NCI-H446 (cell line): ENCODE measurements at regions not wholly inside any gene's neighbourhood (a gene's known extent, or its start where the extent isn't known, plus 50 kb on each side); places are given as distances from the start of the nearest gene placed in this dataset.
"Not testable (repeated sequence)": the region's sequence is repeated elsewhere in the genome, so short reads cannot be mapped to it uniquely, and the experiment has no call there.

ENCODE experiments used
- DNase-seq, 2 experiments: peaks; one replicate each; lab custom pipeline; 2025; lab: John Stamatoyannopoulos, UW

DNA sequence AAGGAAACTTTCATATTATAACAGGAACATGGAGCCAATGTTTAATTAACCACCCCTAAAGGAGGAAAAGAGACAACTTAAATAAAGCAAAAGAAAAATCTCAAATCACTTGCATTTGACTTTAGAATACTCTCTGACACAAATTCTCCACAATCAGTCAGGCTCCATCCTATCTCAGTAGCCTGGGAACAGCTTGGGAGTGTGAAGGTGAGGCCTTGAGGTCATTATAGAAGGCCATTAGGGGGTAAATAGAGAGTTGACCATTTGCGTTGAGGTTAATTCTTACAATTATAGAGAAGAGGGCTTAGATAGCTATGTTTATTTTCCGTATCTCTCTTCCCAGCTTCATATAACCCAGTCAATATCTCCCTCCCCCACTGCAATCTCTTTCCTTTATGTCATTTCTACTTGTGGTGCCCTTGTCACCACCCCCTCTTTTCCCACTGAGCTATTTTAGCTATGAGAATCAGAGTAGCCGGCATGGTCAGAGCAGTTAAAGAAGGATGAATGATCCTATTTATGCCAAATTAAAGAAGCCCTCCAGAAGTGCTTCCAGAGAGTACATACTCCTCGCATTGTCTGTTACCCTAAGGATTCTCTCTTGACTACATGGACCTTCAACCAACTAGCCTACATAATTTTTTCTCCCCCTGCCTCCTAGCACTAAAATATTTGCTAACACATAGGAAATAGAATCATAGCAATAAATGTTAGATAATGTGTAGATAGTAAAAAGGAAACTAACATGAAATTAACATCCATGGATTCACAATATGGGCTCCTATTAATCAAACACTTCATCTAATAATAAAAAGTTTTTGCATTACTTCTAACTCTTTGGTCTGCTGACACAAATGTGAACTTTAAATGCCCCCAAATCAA is 135.2 kb upstream of the KRR1 start:
- DNase-seq = no peak

DNA sequence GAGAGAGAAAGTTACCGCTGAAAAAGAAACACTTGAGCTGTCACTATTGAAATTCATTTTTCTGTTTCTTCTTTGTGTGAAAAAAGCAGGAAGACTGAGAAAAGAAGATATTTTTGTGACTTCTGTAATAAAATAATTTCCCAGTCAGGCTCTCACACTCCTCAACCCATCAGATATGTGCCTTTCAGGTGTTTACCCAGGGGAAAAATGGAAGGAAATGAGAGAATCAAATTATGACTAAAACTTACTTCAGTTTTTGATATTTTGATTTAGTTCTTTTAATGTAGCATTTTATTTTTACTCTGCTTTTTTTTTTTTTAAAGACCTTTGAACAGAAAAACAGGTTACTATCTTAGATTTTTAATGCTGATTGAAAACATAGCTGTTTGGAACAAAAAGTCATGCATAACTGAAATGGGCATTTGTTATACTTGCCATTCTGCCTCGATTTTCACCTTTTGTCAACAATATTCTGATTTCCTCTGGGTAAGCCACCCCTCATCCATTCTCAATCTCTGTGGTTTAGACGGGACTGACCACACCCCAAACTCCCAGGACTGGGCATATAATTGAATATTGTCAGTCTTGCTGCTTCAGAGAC is 133.2 kb upstream of the KRR1 start:
- no peak for DNase-seq

DNA sequence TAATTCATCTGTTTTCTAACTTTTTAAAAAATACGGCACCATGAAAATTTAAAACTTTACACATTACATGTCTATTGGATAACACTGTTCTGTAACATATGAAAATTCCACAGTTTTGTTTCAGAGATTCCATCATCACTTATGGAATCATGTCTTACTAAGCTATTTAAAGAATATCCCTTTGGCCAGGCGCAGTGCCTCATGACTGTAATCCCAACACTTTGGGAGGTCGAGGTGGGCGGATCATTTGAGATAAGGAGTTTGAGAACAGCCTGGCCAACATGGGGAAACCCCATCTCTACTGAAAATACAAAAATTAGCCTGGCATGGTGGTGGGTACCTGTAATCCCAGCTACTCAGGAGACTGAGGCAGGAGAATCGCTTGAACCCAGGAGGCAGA is 131.7 kb upstream of the KRR1 start:
- DNase-seq = not testable (repeated sequence)

DNA sequence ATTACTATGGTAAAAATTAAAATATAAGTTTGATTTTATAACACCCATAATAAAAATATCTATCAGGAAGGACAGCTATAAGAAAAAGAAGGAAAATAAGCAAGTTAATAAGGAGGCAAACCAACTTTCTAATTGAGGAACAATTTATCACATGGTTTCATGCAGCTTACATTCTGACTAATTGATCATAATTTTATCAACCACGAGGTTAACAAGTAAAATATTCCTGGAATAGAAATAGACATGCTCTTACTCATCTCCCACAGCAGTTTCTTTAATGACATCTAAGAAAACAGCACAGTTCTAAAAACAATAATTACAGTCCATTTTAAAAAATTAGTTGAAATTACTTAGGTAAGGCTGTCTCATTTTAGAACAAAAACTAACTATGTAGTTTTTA is 130.8 kb upstream of the KRR1 start:
- DNase-seq = no peak

DNA sequence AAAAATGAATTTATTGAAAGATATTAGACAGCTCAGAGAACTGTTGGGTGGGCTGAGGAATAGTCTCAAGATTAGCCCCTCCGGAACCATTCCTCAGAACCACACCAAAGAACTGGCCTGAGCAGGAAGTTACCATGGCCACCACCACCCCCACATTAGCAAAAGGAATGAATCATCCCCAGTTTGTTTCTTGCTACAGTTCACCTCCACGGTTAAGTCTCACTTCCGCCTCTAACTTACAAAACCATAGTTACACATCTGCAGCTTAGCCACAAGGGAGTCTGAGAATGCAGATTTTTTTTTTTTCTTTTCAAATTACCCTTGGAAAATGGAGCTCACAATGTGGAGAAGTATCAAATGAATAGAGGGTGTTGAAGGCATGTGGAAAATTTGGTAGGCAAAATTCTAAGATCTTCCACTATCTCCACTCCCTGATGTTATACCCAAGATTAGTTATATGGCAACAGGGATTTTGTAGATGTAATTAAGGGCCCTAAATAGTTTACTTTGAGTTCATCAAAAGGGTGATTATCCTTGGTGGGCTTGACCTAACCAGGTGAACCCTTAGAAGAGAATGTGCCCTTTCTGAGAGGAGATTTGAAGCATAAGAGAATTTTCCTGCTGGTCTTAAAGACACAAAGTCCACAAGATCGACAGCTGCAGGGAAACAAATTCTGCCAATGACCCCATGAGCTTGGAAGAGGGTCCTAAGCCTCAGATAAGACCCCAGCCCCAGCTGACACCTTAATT is 129.8 kb upstream of the KRR1 start:
- DNase-seq = no peak

DNA sequence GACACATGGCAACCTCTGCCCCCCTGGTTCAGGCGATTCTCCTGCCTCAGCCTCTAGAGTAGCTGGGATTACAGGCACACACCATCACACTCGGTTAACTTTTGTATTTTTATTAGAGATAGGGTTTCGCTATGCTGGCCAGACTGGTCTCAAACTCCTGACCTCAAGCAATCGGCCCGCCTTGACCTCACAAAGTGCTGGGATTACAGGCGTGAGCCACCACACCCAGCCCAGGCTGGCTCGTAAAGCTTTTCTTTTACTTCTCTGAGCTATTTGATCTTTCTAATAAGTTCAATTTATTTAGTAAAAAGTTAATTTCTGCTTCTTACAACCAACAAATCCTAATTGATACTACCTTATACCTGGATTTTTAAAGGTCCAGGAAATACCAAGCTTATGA is 127.4 kb upstream of the KRR1 start:
- DNase-seq = no peak

DNA sequence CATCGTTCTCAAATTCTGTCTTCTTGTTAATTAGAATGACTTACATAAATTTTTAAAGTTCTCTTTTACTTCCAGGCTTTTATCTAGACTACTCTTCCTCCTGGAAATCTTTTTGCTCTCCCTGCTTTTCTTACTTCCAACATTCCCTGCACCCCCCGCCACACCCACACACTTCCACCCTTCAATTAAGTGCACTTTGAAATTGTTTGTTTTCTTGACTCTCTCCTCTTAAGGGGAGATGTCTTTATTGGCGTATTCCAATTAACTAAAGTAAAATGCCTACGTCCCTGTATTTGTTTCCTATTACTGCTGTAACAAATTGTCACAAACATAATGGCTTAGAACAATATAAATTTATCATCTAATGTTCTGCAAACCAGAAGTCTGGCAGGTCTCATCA is 125.2 kb upstream of the KRR1 start:
- no peak for DNase-seq

DNA sequence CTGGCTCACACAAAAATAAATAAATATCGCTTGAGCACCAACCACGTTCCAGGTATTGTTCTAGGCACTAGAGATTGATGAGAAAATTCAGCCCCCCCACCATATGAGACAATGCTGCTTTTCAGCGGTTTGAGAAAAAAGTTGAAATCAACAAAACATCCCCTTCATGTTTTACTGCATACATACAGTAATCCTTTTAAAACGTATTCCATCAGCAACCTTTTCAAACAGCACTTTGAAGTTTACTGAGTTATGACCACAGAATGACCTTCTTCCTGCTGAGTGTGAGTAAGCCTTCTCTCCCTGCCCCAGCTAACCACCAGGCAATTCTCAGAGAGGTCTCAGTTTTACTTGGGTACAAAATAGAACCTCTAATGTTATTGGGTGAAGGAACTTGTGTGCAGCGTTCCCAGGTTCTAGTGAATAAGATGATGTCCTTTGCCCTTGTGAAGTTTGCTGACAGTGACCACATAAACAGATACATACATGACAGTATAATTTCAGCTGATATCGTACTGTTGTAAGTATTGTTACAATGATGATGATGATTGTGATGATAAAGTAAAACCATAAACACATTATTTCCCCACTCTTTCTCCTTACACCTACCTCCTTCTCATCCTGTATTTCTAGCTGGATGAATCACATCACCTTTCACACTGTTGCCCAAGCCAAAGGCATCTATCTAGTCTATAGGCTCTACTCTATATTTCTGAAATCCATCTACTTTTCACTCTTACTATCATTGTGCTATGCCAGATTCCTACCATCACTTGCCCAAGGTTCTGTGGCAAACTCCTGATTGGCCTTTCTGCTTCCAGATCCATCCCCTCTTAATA is 124.4 kb upstream of the KRR1 start:
- no peak for DNase-seq

DNA sequence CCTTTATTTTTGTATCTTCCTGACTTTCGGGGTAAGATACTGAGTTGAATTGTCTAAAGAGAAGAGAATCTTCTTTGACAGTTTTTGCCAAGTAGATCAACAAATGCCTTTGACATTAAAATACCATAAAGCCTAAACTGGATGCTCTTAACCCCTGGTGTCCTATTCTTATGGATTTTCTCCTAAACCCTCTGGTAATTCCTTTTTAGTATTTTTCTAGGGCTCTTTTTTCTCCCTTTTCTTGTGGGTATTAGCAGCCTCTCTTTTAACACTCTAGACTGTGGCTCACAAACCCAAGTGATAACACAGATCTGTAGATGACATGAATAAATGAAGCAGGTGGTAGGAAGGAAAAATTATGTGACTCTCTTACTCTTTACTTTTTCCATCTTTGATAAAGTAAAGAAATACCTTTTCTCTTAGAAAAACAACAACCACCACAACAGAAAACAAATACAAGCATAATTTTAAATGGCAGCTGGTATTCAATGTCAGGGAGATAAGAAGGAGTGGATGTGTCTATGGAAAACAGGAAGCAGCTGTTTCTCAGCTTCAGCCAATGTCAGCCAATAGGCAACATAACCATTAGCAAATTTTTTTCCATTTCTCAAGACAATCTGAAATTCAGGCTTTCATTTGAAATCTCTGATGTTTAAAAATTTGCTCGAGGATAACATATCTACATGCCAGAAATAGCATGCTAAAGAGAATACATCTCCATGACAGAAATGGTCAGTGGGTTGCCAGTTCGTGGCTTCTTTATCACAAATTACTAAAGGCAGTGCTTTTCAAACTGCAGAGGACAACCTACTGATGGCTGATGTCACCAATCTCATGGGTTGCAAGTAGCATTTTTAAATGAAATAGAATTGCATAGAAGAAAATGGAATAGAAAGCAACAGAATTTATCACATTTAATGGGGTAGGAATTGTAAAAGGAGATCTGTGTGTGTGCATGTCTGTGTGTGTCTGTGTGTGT is 123.1 kb upstream of the KRR1 start:
- DNase-seq = no peak

DNA sequence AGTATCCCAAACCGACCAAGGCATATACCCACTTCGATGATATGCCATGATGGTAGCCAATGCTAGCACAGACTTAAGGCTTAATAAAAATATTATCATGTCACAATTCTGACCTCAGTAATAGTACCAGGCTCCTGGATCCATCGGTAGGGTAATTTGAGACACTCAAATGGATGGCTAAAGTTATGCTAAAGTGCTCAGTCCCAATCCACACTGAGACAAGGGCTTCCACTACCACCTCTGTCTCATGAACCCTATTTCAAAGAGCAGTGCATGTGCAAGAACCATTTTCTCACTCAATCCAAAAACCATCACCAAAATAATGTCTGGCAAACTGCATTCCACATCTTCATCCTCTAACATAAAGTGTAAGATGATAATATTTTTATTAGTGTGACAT is 122.4 kb upstream of the KRR1 start:
- no peak for DNase-seq

DNA sequence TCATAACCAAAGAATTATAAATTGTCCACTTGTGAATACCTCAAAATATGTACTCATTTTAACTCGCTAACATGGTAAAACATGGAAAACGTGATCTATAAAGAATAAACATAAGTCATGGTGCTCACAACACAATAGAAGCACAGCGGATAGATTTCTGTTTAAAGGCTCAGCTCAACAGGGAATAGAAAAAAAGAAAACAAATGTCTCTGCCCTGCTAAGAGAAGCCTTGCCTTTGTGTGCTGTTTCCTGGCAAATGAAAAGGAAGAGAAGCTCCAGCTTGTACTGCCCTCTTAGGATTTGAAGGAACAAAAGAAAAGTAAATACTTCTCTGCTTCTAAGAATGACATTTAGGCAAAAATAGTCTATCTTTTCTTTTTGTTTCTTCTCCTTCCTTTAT is 121.0 kb upstream of the KRR1 start:
- DNase-seq = peak in 1 of 2 experiments; percentile 52

DNA sequence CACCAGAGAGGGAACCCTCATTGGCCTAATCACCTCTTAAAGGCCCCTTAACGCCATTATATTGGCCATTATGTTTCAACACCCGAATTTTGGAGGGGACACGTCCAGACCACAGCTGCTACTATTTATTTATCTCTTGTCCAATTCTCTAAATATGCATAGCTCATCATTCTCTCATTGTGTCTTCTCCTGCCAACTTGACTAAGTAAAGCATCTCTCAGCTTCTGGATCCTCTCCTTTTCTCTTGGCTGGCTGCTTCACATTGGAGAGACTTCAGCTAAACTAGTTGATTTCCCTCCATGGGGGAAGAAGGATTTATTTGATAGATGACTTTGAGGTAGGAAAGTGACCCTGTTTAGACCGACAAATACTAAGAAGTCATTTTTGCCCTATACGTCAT is 120.4 kb upstream of the KRR1 start:
- DNase-seq = peak; percentile 67 to 84

DNA sequence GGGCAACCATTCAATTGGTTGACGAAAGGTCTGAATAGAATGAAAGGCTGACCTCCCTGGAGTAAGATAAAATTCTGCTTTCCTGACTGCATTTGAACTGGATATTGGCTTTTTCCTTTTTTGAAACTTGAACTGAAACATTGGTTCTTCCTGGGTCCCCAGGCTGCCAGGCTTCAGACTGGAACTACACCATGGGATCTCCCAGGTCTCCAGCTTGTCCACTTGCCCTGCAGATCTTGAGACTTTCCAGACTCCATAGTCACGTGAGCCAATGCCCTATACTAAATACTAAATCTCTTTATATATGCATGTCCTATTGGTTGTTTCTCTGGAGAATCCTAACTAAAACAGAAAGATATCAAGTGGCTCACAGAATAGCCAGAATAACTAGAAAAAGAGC is 118.7 kb upstream of the KRR1 start:
- no peak for DNase-seq

DNA sequence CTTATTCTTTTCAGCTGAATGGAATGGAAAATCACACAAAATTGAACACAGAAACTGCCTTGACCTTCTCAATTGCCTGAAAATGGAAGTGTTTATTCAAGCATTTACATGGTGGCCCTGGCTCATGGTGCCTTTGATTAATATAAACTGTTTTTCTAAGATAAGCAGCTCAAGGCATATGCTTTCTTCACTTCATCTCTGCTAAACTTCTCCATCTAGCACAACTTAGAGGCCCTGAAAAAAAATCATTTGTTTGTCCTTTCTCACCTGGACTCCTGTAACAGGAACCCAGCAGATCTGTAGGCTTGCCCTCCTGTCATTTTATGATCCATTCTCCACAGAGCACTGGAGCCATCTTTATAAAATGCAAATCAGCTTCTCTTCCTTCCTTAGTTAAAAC is 117.5 kb upstream of the KRR1 start:
- DNase-seq = no peak

DNA sequence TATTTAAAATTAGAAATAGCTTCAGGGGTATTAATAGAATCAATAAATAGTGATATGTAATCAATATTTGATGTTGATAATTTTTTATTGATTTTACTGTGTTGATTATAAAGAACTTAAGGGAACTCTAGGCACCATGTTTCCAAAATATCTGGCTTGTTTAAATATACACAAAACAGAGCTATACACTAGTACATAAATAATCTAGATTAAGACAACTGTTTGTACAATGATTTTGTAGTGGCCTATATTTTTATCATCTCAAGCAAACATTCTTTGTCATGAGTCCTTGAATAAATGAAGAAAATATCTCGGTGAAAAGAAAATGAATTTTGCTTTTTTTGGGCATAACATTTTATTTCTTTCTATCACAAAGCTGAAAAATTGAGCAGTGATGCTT is 117.1 kb upstream of the KRR1 start:
- DNase-seq = no peak

DNA sequence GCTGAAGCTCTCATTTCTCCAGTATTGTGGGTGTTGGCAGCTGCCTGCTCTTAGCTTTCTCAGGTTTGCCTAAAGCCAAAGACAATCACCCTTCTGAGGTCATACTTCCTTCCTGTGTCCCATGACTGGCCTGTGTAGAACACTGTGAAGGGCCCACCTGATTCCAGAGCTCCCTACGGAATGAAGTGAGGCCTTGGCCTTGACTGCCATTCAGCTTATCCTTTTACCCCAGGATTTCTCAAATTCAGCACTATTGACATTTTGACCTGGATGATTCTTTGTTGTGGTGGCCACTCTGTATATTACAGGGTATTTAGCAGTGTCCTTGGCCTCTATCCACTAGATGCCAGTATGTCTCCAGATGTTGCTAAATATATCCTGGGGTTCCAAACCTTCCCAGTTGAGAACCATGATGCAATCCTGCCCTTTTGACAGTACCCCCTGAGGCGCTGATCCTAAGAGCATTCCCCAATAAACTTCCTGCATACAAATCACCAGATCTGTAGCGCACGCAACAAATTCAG is 112.3 kb upstream of the KRR1 start:
- DNase-seq = no peak

DNA sequence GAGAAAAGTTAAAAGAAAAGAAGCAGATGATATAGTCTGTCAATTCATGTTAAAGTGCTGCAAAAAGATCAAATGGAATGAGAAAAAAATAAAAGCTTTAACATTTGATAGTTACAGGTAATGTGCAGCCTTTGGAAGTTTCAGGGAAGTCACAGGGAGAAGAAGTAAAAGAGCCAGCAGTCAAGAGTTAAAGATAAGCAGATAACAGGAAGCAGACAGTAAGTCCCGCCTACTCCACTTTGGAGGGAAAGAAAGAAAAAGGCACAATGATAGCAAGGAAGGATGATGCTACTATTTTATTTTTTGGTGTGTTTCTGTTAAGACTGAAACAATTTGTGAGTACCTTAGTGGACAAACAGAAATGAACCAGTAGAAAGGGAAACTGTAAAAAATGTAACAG is 111.1 kb upstream of the KRR1 start:
- no peak for DNase-seq

DNA sequence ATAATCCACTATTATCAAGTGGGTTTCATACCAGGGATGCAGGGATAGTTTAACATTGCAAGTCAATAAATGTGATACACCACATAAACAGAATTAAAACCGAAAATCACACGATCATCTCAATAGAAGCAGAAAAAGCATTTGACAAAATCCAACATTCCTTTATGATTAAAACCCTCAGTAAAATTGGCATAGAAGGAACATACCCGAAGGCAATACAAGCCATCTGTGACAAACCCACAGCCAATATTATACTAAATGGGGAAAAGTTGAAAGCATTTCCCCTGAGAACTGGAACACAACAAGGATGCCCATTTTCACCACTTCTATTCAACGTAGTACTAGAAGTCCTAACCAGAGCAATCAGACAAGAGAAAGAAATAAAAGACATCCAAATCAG is 103.0 kb upstream of the KRR1 start:
- peak in 1 of 2 experiments; percentile 32 for DNase-seq

DNA sequence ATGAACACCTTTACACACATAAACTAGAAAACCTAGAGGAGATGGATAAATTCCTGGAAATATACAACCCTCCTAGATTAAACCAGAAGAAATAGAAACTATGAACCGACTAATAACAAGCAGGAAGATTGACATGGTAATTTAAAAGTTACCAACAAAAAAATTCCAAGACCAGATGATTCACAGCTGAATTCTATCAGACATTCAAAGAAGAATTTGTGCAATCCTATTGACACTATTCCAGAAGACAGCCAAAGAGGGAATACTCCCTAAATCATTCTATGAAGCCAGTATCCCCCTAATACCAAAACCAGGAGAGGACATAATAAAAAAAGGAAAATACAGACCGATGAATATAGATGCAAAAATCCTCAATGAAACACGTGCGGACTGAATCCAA is 102.6 kb upstream of the KRR1 start:
- no peak for DNase-seq

DNA sequence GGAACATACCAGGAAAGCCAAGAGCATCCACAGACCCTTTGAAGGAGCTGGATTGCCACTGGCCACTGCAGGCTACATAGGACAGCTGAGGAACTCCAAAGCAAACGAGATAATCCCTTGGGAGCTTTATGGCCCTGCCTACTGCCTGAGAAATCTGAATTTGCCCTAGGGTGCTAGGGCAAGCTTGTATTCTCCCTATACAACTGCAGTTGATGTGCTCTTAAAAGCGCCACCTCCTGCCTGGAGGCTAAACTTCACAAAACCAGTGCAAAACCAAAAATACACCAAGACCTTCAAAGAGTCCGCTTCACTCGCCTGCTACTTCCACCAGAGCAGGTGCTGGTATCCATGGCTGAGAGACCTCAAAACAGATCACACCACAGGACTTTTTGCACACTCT is 99.6 kb upstream of the KRR1 start:
- no peak for DNase-seq

DNA sequence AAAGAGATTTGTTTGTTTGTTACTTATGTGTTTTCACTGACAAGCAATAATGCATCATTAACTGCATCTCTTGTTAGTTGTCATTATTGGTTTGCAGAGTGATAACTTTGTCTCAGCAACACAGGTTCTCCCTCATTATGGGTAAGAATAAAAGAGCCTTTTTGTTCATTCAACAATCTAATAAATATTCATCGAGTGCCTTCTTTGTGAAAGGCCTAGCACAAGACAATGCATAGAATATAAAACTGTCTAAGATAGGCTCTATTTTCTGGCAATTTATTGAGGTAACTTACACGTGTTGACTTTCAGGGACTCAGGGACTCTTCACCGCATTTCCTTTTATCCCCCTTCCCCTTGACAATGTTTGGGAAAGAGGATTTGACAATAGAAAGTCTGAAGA is 95.5 kb upstream of the KRR1 start:
- DNase-seq = no peak
